Right atrium auricular region (tissue), 2 donors: ENCODE measurements at regions not wholly inside any gene's neighbourhood (a gene's known extent, or its start where the extent isn't known, plus 50 kb on each side); places are given as distances from the start of the nearest gene placed in this dataset.

Experiments used
- DNase-seq: peaks from one replicate; pipeline ENCODE4 v3.0.0-alpha.2; 2019; ENCODE audit warnings: low spot score
- H3K27ac ChIP-seq, 2 donors: fragments of 200-600 bp; sonication (generic); 1 replicate in 1 of 2; 2 replicates in 1 of 2; pipeline ENCODE4 v1.5.1; 2016 to 2019
- H3K27me3 ChIP-seq, 2 donors: fragments of 200-600 bp; sonication (generic); one replicate each; pipeline versions ENCODE4 v1.5.1 to v1.6.0; 2017 to 2019
- H3K36me3 ChIP-seq: fragments of 200-600 bp; sonication (generic); one replicate; pipeline ENCODE4 v1.5.1; 2016
- H3K4me1 ChIP-seq, 2 donors: fragments of 200-600 bp; sonication (generic); one replicate each; pipeline versions ENCODE4 v1.5.1 to v1.6.0; 2017 to 2019
- H3K4me3 ChIP-seq, 2 donors: fragments of 200-600 bp; sonication (generic); 1 replicate in 1 of 2; 2 replicates in 1 of 2; pipeline ENCODE4 v1.5.1; 2017 to 2019; ENCODE audit warnings: mild to moderate bottlenecking in 1 of 2, moderate library complexity in 1 of 2
- H3K9me3 ChIP-seq, 2 donors: fragments of 200-600 bp; sonication (generic); one replicate each; pipeline ENCODE4 v1.5.1; 2019
- TF ChIP-seq, protein P1 (sequence below), 2 donors: fragments of 200-600 bp; sonication (generic); IDR thresholded peaks; one replicate each; pipeline ENCODE4 v1.5.1; 2019; ENCODE audit warnings: antibody characterized with exemption in 2 of 2

- Histone ChIP-seq H3K36me3 (no peaks in the 10 kb centered on the region), H3K27ac (no peak overlapping the region), H3K27me3 (no peaks in the 10 kb centered on the region), H3K9me3 (no peaks in the 10 kb centered on the region), H3K4me1 (no peaks in the 10 kb centered on the region), H3K4me3 (no peak overlapping the region)
- no peak for DNase-seq
- TF ChIP-seq, protein P1, sequence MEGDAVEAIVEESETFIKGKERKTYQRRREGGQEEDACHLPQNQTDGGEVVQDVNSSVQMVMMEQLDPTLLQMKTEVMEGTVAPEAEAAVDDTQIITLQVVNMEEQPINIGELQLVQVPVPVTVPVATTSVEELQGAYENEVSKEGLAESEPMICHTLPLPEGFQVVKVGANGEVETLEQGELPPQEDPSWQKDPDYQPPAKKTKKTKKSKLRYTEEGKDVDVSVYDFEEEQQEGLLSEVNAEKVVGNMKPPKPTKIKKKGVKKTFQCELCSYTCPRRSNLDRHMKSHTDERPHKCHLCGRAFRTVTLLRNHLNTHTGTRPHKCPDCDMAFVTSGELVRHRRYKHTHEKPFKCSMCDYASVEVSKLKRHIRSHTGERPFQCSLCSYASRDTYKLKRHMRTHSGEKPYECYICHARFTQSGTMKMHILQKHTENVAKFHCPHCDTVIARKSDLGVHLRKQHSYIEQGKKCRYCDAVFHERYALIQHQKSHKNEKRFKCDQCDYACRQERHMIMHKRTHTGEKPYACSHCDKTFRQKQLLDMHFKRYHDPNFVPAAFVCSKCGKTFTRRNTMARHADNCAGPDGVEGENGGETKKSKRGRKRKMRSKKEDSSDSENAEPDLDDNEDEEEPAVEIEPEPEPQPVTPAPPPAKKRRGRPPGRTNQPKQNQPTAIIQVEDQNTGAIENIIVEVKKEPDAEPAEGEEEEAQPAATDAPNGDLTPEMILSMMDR (IDR thresholded peaks at IDR 0.05) = no peak
These were observed 209.3 kb downstream of the CRPPA start for GRCh38 chr7:16212032-16212431.

DNA sequence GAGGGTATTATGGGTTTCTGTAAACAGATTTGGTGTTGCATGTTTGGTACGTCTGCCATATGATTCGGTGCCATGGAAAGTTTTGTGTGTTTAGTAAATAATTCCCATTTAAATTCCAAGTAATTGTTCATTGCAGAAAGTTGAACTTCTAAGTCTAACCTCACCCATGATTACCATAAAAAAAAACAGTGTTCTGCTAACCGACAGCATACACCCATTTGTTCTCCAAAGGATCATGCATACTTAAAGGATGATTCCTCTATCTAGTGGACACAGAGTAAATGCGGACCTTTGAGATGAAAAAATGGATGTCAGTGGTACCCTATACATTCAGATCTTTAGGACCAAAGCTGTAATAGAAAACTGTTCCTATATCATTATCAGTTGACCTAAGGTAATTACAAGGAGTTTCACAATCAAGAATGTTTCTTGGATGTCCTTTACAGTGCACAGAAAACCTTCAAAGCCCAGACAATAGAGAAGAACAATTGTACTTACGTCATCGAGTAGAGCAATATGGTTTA, 209.9 kb downstream of the CRPPA start:
- no peaks in the 10 kb centered on the region for H3K27me3 ChIP-seq
- TF ChIP-seq, protein P1 (IDR thresholded peaks at IDR 0.05) = no peak
- no peak overlapping the region for H3K4me3 ChIP-seq
- H3K9me3 ChIP-seq = no peaks in the 10 kb centered on the region
- no peak for DNase-seq
- H3K4me1 ChIP-seq = no peaks in the 10 kb centered on the region
- H3K27ac ChIP-seq = no peak overlapping the region
- H3K36me3 ChIP-seq = no peaks in the 10 kb centered on the region

DNA sequence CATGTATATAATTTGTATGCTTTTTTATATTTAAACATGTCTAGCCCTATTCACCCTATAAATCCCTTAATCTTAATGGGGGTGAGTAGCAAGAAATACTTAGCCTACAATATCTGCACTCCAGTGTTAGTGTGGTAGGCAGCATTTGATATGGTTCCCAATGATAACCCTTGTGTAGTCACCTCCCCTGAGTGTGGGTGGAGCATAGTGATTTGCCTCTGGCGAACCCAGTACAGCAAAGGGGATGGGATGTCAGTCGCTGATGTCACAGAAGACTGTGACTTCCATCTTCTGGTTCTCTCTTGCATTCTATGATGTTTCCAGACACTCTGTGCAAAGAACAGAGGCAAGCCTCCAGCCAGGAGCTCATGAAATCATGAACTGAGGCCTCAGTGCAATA, 211.2 kb downstream of the CRPPA start:
- H3K36me3 ChIP-seq = no peaks in the 10 kb centered on the region

DNA sequence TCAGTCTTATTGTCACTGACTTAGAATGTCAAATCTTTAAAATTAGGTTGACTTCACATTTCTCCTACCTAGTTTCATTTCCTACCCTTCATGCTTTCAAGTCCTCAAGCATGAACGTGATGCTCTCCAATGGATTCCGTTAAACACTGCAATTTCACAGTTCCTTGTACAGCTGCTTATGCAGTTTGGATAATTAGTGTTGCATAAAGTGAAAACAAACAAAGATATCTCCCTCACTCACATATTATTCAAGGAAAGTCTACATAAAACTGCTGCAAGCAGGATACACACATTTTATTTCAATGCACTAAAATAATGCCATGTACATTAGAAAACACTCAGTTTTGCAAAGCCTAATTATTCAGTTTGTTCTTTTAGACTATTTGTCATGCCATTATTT, 214.0 kb downstream of the CRPPA start:
- Histone ChIP-seq H3K9me3 (no peaks in the 10 kb centered on the region), H3K27ac (no peak overlapping the region), H3K4me1 (peaks cover 0 to 9% of the 10 kb centered on the region in 2 donors), H3K27me3 (no peaks in the 10 kb centered on the region), H3K4me3 (no peak overlapping the region), H3K36me3 (no peaks in the 10 kb centered on the region)
- DNase-seq = no peak
- TF ChIP-seq, protein P1 (IDR thresholded peaks at IDR 0.05) = no peak

More for the DNA sequence above, 211.2 kb downstream of the CRPPA start:
- no peak for DNase-seq
- TF ChIP-seq, protein P1 (IDR thresholded peaks at IDR 0.05) = no peak
- Histone ChIP-seq H3K9me3 (no peaks in the 10 kb centered on the region), H3K27ac (no peak overlapping the region), H3K27me3 (no peaks in the 10 kb centered on the region), H3K4me3 (no peak overlapping the region), H3K4me1 (no peaks in the 10 kb centered on the region)

DNA sequence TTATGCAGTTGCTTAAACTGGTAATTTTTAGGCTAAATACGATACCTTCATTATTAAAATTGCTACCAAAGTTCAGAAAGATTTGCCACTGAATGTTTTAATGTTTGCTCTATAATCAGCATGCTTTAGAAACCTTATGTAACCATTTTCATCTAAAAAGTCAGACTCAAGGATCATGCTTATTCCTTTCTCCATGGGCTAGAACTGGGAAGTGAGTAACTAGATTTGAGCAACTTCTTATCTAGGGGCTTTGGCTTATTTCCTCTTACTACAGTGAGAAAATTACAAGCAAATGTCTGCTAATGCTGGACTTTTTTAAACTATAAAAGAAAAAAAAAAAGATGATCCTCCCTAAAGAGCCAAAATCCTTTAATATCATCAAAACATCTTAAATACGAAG, 215.9 kb downstream of the CRPPA start:
- DNase-seq = no peak
- H3K9me3 ChIP-seq = no peaks in the 10 kb centered on the region
- no peak overlapping the region for H3K27ac ChIP-seq
- no peak overlapping the region for H3K4me3 ChIP-seq
- no peaks in the 10 kb centered on the region for H3K27me3 ChIP-seq
- H3K36me3 ChIP-seq = no peaks in the 10 kb centered on the region
- TF ChIP-seq, protein P1 (IDR thresholded peaks at IDR 0.05) = no peak
- peaks cover 0 to 12% of the 10 kb centered on the region in 2 donors for H3K4me1 ChIP-seq

GRCh38 chr7:16204953-16205352, 216.4 kb downstream of the CRPPA start:
- TF ChIP-seq, protein P1 (IDR thresholded peaks at IDR 0.05) = no peak
- H3K9me3 ChIP-seq = no peaks in the 10 kb centered on the region
- peaks cover 0 to 12% of the 10 kb centered on the region in 2 donors for H3K4me1 ChIP-seq
- no peak for DNase-seq
- no peak overlapping the region for H3K4me3 ChIP-seq
- no peaks in the 10 kb centered on the region for H3K27me3 ChIP-seq
- no peak overlapping the region for H3K27ac ChIP-seq
- no peaks in the 10 kb centered on the region for H3K36me3 ChIP-seq
